Fibroblast of lung (primary cell): ENCODE measurements at regions not wholly inside any gene's neighbourhood (a gene's known extent, or its start where the extent isn't known, plus 50 kb on each side); places are given as distances from the start of the nearest gene placed in this dataset.

ENCODE experiments used
- CTCF ChIP-seq, 2 donors: IDR thresholded peaks in 1 of 2; conservative IDR thresholded peaks in 1 of 2; 1 replicate in 1 of 2; 2 replicates in 1 of 2; pipeline ENCODE4 v1.5.1; 2011 to 2012; ENCODE audit warnings: low read length in 2 of 2, control low read depth in 1 of 2, inconsistent platforms in 1 of 2, low read depth in 1 of 2, mild to moderate bottlenecking in 1 of 2
- EZH2 ChIP-seq: IDR thresholded peaks from 2 replicates; pipeline ENCODE4 v1.5.1; 2012; ENCODE audit warnings: low read length, control low read depth, mild to moderate bottlenecking; ENCODE audit errors: missing control alignments

GRCh38 chr11:81585390-81585933 lies 1148.2 kb downstream of the FAM181B start:
- TF ChIP-seq CTCF (conservative IDR thresholded peaks at IDR 0.05 in 1 of 2, IDR thresholded peaks at IDR 0.05 in 1 of 2; ENCODE audit: low read depth in 1 of 2, low read length in 2 of 2) (no peak), EZH2 (no peak)
